ENCODE measurements at regions not wholly inside any gene's neighbourhood (a gene's known extent, or its start where the extent isn't known, plus 50 kb on each side); places are given as distances from the start of the nearest gene placed in this dataset.

GRCh38 chr3:48069339-48069738, 53.1 kb upstream of the MAP4 start:
- TF ChIP-seq CTCF (conservative IDR thresholded peaks at IDR 0.05) (no peak), EZH2 (IDR thresholded peaks at IDR 0.05; ENCODE audit: low read depth) (no peak)
